HTR-8/SVneo (cell line): ENCODE measurements at regions not wholly inside any gene's neighbourhood (a gene's known extent, or its start where the extent isn't known, plus 50 kb on each side); places are given as distances from the start of the nearest gene placed in this dataset.
"Not testable (repeated sequence)": the region's sequence is repeated elsewhere in the genome, so short reads cannot be mapped to it uniquely, and the experiment has no call there.

Experiments used
- DNase-seq: peaks from one replicate; pipeline ENCODE4 v3.0.0; 2011; ENCODE audit warnings: low spot score, mixed read lengths; ENCODE audit not compliant: insufficient read length
- FAIRE-seq: peaks from 2 replicates; lab custom pipeline; 2011; peaks lifted over from hg19 to GRCh38; lab: Jason Lieb, UNC

DNA sequence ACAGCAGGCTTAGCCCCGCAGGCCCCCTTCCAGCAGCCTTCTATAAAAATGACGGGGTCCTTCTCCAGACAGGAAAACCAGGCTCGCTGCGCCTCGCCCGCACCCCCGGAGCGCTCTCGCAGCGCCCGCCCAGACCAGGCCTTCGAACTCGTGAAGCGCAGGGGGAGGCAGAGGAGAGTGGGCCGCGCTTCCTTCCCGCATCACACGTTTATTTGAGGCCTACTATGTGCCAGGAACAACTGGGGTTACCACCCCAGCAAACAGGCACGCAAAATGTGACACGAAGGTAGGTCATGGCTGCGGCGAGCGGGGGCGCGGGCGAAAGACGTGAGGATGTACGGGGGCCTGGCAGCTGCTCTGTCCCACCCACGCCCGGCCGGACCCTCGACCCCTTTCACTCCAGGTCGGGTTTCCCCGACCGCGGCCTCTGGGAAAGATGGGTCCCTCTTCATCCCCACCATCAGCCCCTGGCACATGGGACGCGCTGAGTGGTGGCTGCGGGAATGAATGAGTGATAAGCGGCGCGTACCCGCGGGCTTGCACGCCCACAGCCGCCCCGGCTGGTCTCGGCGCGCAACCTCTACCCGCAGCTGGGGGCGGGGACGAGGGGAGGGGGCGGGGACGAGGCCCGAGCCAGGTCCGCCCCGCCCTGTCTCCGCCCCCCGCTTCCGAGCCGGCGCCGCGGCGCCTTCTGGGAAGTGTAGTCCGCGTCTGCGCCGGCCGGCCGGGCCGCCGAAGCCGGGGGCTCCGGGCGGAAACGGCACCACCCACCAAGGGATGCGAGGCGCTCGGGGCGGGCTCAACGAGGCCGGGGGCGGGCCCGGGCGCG lies 59.1 kb downstream of the ZNF467 start:
- DNase-seq = peak; percentile 74
- no peak for FAIRE-seq

GRCh38 chr7:149713731-149714068 lies 59.7 kb downstream of the ZNF467 start:
- FAIRE-seq = no peak
- no peak for DNase-seq

DNA sequence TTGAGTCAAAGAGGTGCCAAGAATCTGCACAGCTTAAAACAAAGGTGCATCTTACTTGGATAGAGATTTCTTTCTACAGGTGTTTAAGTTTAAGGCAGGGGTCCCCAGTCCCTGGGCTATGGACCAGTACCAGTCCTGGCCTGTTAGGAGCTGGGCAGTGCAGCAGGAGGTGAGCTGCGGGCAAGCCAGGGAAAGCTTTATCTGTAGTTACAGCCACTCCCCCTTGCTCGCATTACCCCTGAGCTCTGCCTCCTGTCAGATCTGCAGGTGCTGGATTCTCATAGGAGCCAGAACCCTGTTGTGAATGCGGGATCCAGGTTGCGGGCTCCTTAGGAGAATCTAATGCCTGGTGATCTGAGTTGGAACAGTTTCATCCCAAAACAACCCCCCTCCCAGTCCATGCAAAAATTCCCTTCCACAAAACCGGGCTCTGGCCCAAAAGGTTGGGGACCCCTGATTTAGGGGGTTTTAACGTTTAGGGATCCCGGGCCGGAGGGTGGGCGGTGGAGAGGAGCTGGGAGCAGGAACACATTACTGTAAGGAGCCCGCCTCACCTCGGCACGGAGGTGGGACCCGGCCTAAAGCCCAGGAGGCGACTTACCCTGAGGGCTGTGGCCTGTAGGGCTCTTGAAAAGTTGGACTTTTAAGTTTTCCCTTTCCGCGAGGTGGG lies 60.2 kb downstream of the ZNF467 start:
- DNase-seq (no peak), FAIRE-seq (no peak)

DNA sequence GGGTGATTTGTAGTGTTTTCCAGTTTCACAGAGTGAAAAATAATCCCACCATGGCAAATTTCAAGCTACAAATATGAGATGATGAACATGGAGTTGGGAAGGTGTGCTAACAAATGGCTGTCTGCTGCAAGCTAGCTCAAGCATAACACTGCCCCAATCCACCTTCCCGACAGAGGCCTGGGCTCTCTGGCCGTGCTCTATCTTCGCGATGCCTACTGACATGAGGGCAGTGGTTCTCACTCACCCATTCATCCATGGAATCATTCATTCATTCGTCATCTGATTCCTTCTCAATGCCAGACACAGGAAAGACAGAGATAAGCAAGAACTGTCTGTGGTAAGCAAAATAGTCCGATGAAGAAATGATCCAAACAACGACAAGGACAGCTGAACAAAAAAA lies 65.4 kb downstream of the ZNF467 start:
- FAIRE-seq = no peak
- DNase-seq = no peak

GRCh38 chr7:149707448-149707886 lies 65.9 kb downstream of the ZNF467 start:
- FAIRE-seq (no peak), DNase-seq (no peak)

GRCh38 chr7:149706398-149706797 lies 67.0 kb downstream of the ZNF467 start:
- DNase-seq = no peak
- no peak for FAIRE-seq

GRCh38 chr7:149704507-149704906 lies 68.9 kb downstream of the ZNF467 start:
- FAIRE-seq (no peak), DNase-seq (no peak)

- DNase-seq (no peak), FAIRE-seq (no peak)
Observed at GRCh38 chr7:149703044-149703650, 70.2 kb downstream of the ZNF467 start.

- FAIRE-seq = no peak
- DNase-seq = no peak
Observed at GRCh38 chr7:149701495-149702240, 71.7 kb downstream of the ZNF467 start.

GRCh38 chr7:149697767-149698166 lies 75.6 kb downstream of the ZNF467 start:
- DNase-seq, FAIRE-seq: not testable (repeated sequence)

DNA sequence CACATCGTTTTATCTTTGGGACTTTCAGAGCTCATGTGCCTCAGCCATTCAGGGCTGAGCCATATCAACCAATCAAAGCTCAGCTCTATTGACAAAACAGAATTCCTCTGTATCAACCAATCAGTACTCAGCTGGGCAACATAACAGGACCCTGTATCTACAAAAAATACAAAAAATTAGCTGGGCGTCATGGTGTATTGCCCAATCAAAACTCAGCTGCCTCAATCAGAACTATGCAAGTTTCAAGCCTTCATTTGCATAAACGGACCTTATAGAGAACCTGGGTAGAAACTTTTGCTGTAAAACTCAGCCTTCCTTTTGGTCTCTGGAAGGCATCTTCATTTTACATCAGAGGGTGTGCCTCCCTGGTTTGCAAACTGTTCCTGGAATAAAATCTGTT lies 77.1 kb downstream of the ZNF467 start:
- DNase-seq (no peak), FAIRE-seq (no peak)

DNA sequence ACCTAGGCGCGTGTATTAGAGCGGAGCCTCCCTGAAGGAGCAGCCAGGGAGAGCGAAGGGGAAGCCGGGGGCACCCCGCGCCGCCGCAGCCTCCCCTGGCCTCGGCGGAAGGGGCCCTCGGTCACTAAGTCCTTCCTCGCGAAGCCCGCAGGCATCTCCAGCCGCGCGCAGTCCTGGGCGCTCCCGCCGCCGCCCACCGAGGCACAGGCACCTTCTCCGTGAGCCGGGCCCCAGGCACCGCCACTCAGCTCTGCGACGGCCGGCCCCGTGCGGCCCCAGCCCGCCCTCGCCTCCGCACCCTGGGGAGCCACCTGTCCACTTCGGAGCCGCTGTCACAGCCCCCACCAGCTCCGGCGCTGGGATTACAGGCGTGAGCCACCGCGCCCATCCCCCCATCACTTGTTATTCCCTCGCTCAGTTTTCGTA lies 80.8 kb downstream of the ZNF467 start:
- no peak for DNase-seq
- FAIRE-seq = no peak

GRCh38 chr7:149692056-149692455 lies 81.3 kb downstream of the ZNF467 start:
- DNase-seq (no peak), FAIRE-seq (no peak)

GRCh38 chr7:149690688-149691446 lies 82.5 kb downstream of the ZNF467 start:
- DNase-seq = no peak
- FAIRE-seq = no peak

DNA sequence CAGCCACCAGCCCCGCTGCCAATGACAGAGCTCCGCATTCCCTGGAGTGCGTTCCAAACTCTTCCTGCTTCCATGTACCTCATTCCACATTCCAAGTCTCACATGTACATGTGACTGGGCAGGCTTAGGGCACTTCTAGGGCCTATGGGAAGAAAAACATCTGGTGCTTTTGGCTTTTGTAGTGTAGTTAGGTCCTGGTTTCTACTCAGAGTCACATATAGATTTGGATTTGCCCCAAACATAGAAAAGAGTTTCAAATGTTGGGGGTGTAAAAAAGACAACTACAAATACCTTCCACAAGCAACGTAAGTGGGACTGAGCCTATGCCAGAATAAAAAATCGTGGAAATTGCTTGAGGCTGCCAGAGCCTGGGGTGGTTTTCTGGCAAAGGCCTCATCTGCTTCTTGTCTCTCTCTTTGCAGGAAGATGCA lies 84.1 kb downstream of the ZNF467 start:
- DNase-seq (no peak), FAIRE-seq (no peak)

GRCh38 chr7:149688836-149689235 lies 84.6 kb downstream of the ZNF467 start:
- FAIRE-seq (no peak), DNase-seq (no peak)

- not testable (repeated sequence) for DNase-seq, FAIRE-seq
Observed at GRCh38 chr7:149687820-149688219, 85.6 kb downstream of the ZNF467 start.

- FAIRE-seq (no peak), DNase-seq (no peak)
Observed at GRCh38 chr7:149686449-149686848, 86.9 kb downstream of the ZNF467 start.

DNA sequence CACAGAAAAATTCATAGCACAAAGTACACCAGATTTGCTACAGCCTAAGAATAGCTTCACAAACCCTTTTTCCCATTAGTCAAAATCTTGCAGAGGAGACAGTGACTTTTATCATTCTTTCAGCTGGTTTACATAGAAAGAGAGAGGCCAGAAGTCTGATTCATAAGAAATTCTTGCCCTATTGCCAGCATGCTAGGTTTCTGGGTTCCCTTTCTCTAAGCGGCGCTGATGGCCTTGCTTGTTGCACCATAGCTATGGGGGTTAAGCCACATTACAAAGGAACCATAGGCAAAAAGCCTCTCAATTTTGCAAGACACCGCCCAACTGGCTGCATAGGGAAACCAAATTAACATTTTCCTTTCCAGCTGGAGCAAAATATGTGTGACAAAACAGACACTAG lies 87.4 kb downstream of the ZNF467 start:
- DNase-seq (no peak), FAIRE-seq (no peak)

- DNase-seq = no peak
- FAIRE-seq = no peak
Observed at GRCh38 chr7:149685455-149685854, 87.9 kb downstream of the ZNF467 start.
